ENCODE measurements at regions not wholly inside any gene's neighbourhood (a gene's known extent, or its start where the extent isn't known, plus 50 kb on each side); places are given as distances from the start of the nearest gene placed in this dataset.
"Not testable (repeated sequence)": the region's sequence is repeated elsewhere in the genome, so short reads cannot be mapped to it uniquely, and the experiment has no call there.

DNA sequence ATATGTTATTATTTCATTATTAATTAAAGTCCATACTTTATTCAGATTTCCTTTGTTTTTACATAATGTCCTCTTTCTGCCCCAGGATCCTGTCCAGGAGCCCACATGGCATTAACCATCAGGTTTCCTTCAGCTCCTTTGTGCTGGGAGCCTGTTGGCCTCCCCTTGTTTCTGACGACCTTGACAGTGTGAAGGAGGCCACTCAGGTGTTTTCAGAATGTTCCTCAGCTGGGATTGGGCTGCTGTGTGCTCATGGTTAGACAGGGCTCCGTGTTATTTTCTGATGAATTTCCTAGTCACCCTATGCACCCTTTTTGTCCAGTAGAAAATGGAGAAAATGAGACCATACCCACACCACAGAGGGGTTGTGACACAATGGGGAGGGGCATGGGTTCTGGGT lies 281.0 kb upstream of the FOXF1 start:
- no peak for TF ChIP-seq POLR2A (IDR thresholded peaks at IDR 0.05)
- TF ChIP-seq, protein P1, sequence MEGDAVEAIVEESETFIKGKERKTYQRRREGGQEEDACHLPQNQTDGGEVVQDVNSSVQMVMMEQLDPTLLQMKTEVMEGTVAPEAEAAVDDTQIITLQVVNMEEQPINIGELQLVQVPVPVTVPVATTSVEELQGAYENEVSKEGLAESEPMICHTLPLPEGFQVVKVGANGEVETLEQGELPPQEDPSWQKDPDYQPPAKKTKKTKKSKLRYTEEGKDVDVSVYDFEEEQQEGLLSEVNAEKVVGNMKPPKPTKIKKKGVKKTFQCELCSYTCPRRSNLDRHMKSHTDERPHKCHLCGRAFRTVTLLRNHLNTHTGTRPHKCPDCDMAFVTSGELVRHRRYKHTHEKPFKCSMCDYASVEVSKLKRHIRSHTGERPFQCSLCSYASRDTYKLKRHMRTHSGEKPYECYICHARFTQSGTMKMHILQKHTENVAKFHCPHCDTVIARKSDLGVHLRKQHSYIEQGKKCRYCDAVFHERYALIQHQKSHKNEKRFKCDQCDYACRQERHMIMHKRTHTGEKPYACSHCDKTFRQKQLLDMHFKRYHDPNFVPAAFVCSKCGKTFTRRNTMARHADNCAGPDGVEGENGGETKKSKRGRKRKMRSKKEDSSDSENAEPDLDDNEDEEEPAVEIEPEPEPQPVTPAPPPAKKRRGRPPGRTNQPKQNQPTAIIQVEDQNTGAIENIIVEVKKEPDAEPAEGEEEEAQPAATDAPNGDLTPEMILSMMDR (IDR thresholded peaks at IDR 0.05), result no peak
- intact Hi-C loops (cut with DNase I; ENCODE audit: low total_unique reads), result no loop called here
- H3K4me3 ChIP-seq (ENCODE audit: low read depth, poor library complexity, severe bottlenecking), result no peak overlapping the region
- no peak for DNase-seq (ENCODE audit: low spot score in 2 of 2)
- 74 to 75% methylated on average over 2 of the region's 2 CpGs for WGBS, 2 donors

DNA sequence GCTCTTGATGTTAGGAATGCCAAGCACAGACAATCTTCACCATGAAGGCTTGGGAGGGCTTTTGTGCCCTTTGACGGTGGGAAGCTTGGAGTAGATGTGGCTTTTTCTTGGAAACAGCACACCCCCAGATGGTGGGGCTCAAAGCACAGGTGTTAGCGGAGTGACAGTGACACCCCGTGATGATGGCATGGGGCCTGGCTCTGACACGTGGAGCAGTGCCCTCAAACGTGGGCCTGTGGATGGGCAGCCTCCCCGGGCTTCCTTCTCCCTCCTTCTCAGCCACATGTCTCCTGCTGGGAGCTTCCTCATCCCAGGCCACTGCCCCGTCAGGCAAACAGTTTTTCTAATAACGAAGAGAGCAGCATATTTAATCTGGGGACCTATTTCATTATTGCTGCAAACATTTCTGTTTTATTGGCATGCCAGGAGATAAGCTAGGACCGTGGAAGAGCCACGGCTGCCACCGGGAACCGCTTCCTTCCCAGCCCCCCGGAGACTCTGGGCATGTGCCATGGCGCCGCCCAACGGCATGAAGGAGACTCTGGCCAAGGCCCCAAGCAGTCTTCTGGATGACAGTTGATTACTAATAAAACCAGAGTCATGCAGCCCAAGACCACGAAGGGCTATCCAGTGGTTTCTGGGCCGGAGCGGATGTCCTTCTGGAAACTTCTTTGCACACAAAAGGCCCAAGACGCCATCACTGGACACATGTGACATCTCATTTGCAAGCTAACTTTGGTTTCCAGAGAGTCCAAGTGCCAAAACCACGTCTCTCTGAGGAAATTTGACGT lies 280.3 kb upstream of the FOXF1 start:
- no peak overlapping the region for H3K4me3 ChIP-seq (ENCODE audit: low read depth, poor library complexity, severe bottlenecking)
- TF ChIP-seq, protein P1 (IDR thresholded peaks at IDR 0.05), result no peak
- no peak for TF ChIP-seq POLR2A (IDR thresholded peaks at IDR 0.05)
- intact Hi-C loops (cut with DNase I; ENCODE audit: low total_unique reads), result no loop called here
- DNase-seq (ENCODE audit: low spot score in 2 of 2), result peak in 1 of 2 donors; percentile 73
- WGBS, 2 donors, result 82 to 86% methylated on average over 22 of the region's 22 CpGs

DNA sequence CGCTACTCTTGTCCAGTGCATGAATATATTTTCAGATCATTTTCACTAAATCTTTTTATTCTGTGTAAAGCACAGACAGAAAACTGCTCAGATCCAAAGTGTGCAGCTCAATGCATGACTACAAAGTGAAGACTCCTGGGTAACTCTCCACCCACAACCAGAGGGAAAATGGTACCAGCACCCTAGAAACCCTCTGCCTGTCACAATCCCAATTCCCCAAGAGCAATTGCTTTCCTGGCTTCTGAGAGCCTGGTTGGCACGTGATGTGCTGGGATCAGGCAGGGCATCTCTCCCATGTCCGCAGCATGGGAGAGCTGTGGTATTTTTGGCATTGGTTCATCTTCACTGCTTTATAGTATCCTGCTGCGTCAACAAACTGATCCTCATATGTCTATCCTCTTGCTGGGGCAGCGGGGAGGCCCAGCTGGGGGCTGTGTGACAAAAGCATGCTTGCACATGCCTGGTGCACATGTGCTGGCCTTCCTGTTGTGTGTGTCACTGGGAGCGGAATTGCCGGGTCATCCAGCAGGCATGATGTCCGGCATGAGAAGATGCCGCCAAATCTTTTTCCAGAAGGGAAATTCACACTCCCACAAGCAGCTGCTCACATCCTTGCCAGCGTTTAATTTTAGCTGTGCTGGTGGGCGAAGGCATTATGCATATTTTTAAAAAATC lies 278.9 kb upstream of the FOXF1 start:
- 59 to 63% methylated on average over 11 of the region's 11 CpGs for WGBS, 2 donors
- peak in 1 of 2 donors; percentile 60 for DNase-seq (ENCODE audit: low spot score in 2 of 2)

DNA sequence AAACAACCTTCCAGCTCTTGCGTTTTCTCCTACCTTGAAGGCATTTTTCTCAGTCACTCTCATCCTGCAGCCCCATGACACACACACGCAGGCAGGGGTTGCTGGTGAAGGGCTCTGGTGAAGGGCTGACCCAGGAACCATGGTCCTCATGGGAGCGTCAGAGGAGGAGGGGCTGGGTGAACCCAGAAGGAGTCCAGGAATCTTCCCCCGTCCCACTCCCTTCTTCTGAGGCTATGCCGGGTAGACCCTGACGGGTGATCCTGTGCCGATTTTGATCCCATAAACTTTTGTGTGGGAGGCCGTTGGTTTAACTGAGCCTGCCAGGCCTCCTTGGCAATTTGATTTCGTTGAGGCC lies 278.4 kb upstream of the FOXF1 start:
- DNase-seq (ENCODE audit: low spot score in 2 of 2), result peak in 1 of 2 donors; percentile 42
- TF ChIP-seq, protein P1 (IDR thresholded peaks at IDR 0.05), result no peak
- no peak for TF ChIP-seq POLR2A (IDR thresholded peaks at IDR 0.05)
- WGBS, 2 donors, result 82% methylated on average over 9 of the region's 9 CpGs
- H3K4me3 ChIP-seq (ENCODE audit: low read depth, poor library complexity, severe bottlenecking), result no peak overlapping the region
- intact Hi-C loops (cut with DNase I; ENCODE audit: low total_unique reads), result no loop called here

More for the DNA sequence above, 278.9 kb upstream of the FOXF1 start:
- intact Hi-C loops (cut with DNase I; ENCODE audit: low total_unique reads), result no loop called here
- no peak overlapping the region for H3K4me3 ChIP-seq (ENCODE audit: low read depth, poor library complexity, severe bottlenecking)
- TF ChIP-seq, protein P1 (IDR thresholded peaks at IDR 0.05), result no peak
- no peak for TF ChIP-seq POLR2A (IDR thresholded peaks at IDR 0.05)

DNA sequence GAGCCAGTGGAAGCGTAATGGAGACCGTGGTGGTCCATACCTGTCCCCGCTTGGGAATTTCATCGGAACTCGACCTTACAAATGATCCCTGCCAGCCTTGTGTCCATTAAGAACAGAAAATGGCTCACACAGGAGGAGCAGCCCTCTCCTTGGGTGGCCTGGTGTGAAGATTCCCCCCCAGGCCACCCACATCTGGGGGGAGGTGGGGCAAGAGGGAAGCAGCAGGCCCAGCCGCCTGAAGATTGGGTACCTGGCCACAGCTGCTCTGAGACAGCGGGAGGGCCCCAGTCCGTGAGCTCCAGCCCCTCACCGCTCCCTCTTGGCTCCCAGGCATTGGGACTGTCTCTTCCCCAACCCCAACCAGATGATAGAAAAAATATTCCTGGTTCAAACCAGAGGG lies 277.8 kb upstream of the FOXF1 start:
- intact Hi-C loops (cut with DNase I; ENCODE audit: low total_unique reads), result no loop called here
- peak in 1 of 2 donors; percentile 25 for DNase-seq (ENCODE audit: low spot score in 2 of 2)
- 88 to 91% methylated on average over 9 of the region's 9 CpGs for WGBS, 2 donors
- no peak overlapping the region for H3K4me3 ChIP-seq (ENCODE audit: low read depth, poor library complexity, severe bottlenecking)
- no peak for TF ChIP-seq POLR2A (IDR thresholded peaks at IDR 0.05)
- TF ChIP-seq, protein P1 (IDR thresholded peaks at IDR 0.05), result no peak

DNA sequence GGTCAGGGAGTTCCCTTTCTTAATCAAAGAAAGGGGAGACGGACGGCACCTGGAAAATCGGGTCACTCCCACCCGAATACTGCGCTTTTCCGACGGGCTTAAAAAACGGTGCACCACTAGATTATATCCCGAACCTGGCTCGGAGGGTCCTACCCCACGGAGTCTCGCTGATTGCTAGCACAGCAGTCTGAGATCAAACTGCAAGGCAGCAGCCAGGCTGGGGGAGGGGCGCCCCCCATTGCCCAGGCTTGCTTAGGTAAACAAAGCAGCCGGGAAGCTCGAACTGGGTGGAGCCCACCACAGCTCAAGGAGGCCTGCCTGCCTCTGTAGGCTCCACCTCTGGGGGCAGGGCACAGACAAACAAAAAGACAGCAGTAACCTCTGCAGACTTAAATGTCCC lies 276.8 kb upstream of the FOXF1 start:
- 81 to 82% methylated on average over 13 to 15 of the region's 15 CpGs for WGBS, 2 donors
- DNase-seq (ENCODE audit: low spot score in 2 of 2), result peak in 1 of 2 donors; percentile 58
- H3K4me3 ChIP-seq (ENCODE audit: low read depth, poor library complexity, severe bottlenecking); intact Hi-C loops (cut with DNase I; ENCODE audit: low total_unique reads): not testable (repeated sequence)

All from lower leg skin (tissue), 4 donors.